ENCODE measurements at regions not wholly inside any gene's neighbourhood (a gene's known extent, or its start where the extent isn't known, plus 50 kb on each side); places are given as distances from the start of the nearest gene placed in this dataset.

DNA sequence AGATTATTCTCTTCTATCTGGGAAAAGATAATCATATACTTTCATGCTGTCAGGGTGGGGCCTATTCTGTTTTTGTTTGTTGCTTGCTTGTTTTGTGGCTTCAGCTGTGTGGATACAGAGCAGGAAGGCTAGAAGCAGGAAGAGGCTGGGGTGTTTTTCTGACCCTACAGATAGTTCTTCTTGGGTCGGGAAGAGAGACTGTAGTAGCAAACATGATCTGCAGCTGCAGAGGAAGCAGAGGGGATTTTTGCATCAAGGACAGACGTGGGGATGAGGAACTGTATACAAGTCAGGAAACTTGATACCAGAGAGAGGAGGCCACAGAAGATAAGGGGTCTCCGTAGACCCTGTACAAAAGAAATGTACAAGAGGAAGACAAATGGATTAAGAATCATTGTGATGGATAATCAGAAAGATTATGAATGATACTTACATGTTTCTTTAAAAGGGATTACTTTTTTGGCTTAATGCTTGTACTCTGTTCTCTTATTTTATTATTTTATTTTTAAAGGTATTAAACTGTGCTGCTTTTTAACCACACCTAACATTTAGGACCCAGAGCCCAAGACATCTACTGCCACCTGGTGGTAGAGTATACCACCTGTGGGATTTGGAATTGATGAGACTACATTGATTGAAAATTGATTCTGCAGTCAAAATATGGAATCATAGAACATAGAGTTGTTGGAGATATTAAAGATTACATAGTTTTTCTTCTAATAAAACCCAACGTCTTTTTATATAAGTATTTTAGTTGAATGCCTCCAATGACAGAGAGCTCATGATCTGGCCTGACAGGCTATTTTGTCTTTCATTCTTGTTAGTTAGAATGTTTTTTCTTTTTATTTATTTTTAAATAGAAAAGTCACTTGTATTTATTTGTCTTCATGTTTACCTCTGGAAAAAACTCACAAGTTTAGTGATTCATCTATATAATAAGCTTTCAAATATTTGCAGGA is 87.3 kb upstream of the ROPN1 start:
- Mint-ChIP-seq H3K4me3 (no peak overlapping the region), H3K27ac (no peak overlapping the region), H3K9me3 (no peaks in the 10 kb centered on the region), H3K27me3 (peaks cover 6% of the 10 kb centered on the region), H3K36me3 (no peaks in the 10 kb centered on the region), H3K4me1 (no peaks in the 10 kb centered on the region)
- DNase-seq: peak; percentile 4

DNA sequence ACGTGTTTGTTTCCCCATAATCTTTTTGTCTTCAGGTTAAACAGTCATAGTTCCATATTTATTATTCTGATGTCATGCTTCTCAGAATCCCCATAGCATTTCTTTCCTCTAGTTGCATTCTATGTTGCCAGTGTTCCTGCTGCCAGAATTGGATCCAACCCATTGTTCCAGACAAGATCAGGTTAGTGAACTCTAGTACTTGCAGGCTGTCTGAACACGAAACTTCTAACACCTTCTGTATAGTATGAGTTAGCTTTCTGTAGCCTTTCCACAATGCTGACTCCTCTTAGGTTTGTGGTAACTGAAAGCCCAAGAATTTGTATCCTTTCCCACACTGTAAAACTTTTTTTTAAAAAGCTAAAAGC is 88.0 kb upstream of the ROPN1 start:
- Mint-ChIP-seq H3K27me3 (peaks cover 6% of the 10 kb centered on the region), H3K4me3 (no peak overlapping the region), H3K4me1 (no peaks in the 10 kb centered on the region), H3K9me3 (no peaks in the 10 kb centered on the region), H3K36me3 (no peaks in the 10 kb centered on the region), H3K27ac (no peak overlapping the region)
- no peak for DNase-seq

DNA sequence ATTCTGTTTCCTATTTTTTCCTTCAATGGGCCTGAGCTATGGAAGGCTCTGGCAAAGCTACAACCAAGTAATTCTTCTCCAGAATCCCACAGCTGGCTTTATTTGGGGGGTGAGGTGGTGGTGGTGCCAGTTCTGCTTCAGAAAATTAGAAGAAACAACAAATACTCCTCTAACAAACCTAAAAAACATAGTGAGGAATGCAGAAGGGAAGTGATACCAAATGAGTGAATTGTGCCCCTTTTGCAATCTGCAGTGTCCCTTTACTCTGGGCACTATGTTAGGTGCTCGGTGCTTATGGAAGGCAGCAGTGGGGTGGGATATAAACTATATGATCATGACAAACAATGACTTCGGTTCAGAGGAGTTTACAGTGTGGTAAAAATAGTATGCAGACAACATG is 90.4 kb upstream of the ROPN1 start:
- no peak for DNase-seq

DNA sequence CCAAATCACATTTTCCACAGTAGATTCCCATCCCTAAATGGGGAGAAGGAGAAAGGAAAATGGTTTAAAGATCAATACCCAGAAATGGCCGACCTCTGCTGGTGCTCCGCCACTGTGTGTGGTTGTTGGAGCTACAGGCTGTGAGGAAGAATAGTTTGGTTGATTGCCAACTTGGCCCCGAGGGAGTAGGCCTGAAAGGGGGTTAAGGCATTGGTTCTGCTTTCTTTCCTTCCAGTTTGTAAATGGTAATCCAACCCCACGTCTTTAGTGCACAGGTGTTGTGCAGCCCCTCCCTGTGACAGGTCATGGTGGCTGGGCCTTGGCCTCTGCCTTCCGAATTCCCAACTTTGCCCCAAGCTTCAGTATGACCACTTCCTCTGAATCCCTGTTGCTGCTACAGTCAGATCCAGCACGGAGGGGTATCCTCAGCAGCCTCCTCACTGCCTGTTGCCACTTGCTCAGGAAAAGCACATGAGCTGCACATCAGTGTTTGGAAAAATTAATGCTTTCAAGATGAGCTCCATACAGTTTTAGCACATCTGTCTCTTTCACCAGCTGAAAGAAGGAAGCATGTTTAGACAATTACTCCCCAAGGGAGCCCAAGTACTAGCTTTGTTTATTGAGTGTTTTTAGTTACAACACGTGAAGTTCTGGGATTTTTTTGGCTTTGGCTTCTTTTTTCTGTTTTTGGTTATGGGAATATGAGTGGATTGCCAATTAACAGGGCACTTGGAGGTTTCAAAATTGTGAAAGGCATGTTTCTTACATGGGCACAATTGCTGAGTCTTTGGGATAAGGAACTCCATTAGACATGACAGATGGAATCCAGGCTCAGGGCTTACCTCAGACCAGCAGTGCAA is 92.3 kb upstream of the ROPN1 start:
- no peak overlapping the region for H3K27ac Mint-ChIP-seq

More for the DNA sequence above, 90.4 kb upstream of the ROPN1 start:
- Mint-ChIP-seq H3K4me3 (no peak overlapping the region), H3K27ac (no peak overlapping the region), H3K27me3 (peaks cover 6% of the 10 kb centered on the region), H3K9me3 (no peaks in the 10 kb centered on the region), H3K36me3 (no peaks in the 10 kb centered on the region), H3K4me1 (no peaks in the 10 kb centered on the region)

DNA sequence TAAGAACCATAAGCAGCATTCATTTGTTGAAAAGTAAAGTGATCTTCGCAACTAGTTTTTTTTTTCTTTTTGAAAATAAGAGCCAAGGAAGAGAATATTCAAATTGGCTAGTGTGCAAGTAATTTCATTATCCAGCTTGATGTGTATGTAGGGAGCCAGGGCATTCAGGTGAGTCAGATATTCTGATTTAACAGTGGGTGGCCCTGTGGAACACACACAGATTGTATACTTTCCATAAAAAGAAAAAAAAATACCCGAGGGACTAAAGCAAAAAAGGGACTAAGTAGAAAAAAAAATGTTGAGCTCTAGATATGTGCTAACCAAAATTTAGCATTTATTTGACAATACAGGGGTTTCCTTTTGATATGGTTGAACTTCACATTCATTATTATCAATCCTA is 96.9 kb upstream of the ROPN1 start:
- DNase-seq: no peak
- Mint-ChIP-seq H3K36me3 (no peaks in the 10 kb centered on the region), H3K27ac (no peak overlapping the region), H3K4me3 (no peak overlapping the region), H3K27me3 (peaks cover 30% of the 10 kb centered on the region), H3K4me1 (no peaks in the 10 kb centered on the region), H3K9me3 (no peaks in the 10 kb centered on the region)

More for the DNA sequence above, 92.3 kb upstream of the ROPN1 start:
- no peaks in the 10 kb centered on the region for H3K4me1 Mint-ChIP-seq
- H3K27me3 Mint-ChIP-seq: peaks cover 20% of the 10 kb centered on the region
- H3K4me3 Mint-ChIP-seq: no peak overlapping the region
- no peak for DNase-seq
- H3K36me3 Mint-ChIP-seq: no peaks in the 10 kb centered on the region
- no peaks in the 10 kb centered on the region for H3K9me3 Mint-ChIP-seq

DNA sequence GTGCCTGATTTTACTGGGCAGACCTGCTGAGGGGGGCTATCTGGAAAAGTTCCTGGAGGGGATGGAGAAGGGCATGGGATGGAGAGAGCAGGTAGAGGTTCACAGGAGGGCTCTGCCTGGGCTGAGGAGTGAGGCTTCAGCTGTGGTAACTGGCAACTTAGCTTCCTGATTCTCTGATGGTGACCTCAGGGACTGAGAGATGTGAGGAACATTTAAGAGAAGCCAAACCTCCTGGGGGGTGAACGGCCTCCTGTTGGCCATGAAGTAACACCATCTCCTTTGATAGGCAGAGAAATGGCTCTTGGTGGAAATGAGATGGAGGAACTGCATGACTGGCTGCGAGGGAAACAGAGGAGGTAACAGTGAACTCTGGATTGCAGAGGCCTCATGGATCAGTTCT is 97.3 kb upstream of the ROPN1 start:
- Mint-ChIP-seq H3K9me3 (no peaks in the 10 kb centered on the region), H3K4me3 (no peak overlapping the region), H3K36me3 (no peaks in the 10 kb centered on the region), H3K4me1 (no peaks in the 10 kb centered on the region), H3K27ac (no peak overlapping the region), H3K27me3 (peaks cover 30% of the 10 kb centered on the region)
- DNase-seq: no peak

DNA sequence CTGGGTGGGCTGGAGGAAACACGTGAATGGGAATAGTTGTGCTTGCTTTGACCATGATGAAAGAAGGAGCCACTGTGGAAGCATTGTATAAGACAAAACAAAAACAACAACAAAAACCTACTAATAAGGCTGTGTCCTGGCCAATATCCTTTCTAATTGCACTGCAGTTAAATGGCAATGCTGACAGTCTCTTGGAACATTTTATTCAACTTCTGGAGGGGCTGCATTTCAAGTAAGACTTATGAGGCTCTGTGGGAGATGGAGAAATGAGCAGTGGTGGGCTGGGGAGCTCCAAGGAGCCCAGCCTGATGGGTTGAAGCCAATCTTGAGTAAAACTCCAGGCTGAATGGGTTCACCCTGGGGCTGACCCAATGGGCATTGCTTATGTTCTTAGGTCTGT is 99.8 kb upstream of the ROPN1 start:
- H3K27me3 Mint-ChIP-seq: peaks cover 36% of the 10 kb centered on the region
- DNase-seq: no peak
- no peaks in the 10 kb centered on the region for H3K9me3 Mint-ChIP-seq
- H3K36me3 Mint-ChIP-seq: no peaks in the 10 kb centered on the region
- H3K4me3 Mint-ChIP-seq: no peak overlapping the region
- no peak overlapping the region for H3K27ac Mint-ChIP-seq
- H3K4me1 Mint-ChIP-seq: no peaks in the 10 kb centered on the region

DNA sequence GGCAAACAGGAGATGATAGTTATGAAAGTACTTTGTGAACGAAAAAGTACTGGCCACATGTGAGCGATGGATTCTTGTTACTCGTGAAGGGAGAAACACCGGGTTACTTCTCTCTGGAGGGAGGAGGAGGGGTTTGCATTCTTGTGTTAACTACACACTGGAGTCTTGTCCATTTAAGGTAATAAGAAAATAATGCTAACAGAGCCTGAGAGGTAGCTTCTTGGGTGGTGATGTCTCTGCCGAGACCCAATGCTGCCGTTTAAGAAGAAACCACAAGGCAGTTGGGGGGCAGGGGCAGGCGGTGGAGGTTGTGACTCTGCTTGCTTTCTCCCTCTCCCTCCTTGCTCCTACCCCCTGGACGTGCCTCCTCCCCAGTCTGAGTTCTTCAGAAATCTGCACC is 100.9 kb upstream of the ROPN1 start:
- peaks cover 33% of the 10 kb centered on the region for H3K27me3 Mint-ChIP-seq
- H3K36me3 Mint-ChIP-seq: no peaks in the 10 kb centered on the region
- no peaks in the 10 kb centered on the region for H3K9me3 Mint-ChIP-seq
- no peak overlapping the region for H3K4me3 Mint-ChIP-seq
- no peak for DNase-seq
- H3K4me1 Mint-ChIP-seq: no peaks in the 10 kb centered on the region
- no peak overlapping the region for H3K27ac Mint-ChIP-seq

DNA sequence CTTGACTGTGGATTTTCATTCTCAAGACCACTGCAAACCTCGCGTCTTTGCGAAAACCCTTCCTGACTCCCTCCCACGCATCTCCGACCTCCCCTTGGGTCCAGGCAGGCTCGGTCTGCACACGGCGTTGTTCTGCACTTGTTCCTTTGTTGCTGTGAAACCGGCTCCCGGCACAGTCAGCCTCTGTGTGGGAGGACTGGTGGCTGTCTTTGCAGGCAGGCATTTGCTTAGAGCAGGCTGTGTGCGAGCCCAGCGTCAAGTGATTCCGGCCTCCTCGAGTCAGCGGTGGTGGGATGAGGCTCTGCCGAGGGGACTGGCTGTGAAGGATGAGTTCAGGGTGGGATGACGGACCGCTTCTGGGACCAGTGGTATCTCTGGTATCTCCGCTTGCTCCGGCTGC is 102.6 kb upstream of the ROPN1 start:
- peaks cover 20% of the 10 kb centered on the region for H3K27me3 Mint-ChIP-seq
- no peaks in the 10 kb centered on the region for H3K36me3 Mint-ChIP-seq
- no peak for DNase-seq
- H3K27ac Mint-ChIP-seq: no peak overlapping the region
- H3K4me1 Mint-ChIP-seq: no peaks in the 10 kb centered on the region
- no peaks in the 10 kb centered on the region for H3K9me3 Mint-ChIP-seq
- no peak overlapping the region for H3K4me3 Mint-ChIP-seq

DNA sequence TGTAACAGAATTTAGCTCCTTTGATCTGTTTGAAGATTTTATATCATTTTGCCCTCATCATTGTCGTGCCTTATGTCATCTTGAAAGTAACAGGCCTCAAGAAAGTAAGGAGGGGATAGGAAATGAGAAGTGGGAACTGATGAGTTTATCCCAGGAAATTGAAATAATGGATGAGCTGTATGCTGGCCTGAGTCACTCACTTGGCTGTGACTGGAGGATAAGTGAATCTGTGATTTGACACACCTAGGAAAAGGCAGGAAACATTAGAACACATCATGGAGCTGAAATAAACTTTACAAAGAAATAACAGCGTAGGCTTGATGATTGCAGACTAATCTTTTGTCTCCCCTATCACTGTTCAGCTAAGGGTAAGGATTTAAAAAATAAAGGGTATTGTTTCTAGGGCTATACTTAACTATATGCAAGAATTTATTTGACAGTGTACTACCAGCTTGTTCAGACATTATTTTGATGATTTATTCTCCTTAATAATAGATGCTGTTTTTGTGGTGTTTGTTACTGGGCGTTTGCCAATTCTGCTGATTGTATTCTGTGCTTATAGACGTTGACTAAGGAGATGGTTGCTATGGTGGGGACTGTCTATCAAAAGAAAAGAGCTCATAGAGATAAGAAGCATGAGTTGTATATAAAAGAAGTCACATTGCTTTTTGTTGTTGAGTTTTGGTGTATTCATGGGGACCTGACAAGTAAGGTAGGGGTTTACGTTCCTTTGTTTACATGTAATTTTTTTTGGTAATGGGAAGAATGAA is 105.6 kb upstream of the ROPN1 start:
- no peak overlapping the region for H3K4me3 Mint-ChIP-seq
- peaks cover 13% of the 10 kb centered on the region for H3K27me3 Mint-ChIP-seq
- H3K4me1 Mint-ChIP-seq: no peaks in the 10 kb centered on the region
- H3K36me3 Mint-ChIP-seq: no peaks in the 10 kb centered on the region
- no peaks in the 10 kb centered on the region for H3K9me3 Mint-ChIP-seq
- DNase-seq: no peak
- H3K27ac Mint-ChIP-seq: no peak overlapping the region

DNA sequence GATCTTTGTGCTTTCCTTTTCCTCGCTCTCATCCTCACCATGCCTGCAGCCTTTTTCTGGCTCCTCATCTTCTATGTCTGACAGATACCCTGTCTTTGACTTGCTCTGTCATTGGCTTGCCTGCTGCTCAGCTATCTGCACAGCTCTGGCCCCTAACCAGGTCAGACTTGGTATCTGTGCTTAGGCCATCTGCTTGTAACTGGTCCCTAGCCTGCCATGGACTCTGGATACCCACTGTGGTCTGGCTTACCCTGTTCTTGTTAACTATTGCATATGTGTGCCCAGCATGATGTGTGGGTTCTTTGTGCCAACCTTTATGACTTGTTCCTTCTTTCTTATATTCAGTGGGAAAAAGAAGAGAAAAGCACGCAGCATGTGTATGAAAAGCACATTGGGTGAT is 109.7 kb upstream of the ROPN1 start:
- Mint-ChIP-seq H3K36me3 (no peaks in the 10 kb centered on the region), H3K27ac (no peak overlapping the region), H3K9me3 (no peaks in the 10 kb centered on the region), H3K4me1 (no peaks in the 10 kb centered on the region), H3K27me3 (peaks cover 11% of the 10 kb centered on the region), H3K4me3 (no peak overlapping the region)
- no peak for DNase-seq

DNA sequence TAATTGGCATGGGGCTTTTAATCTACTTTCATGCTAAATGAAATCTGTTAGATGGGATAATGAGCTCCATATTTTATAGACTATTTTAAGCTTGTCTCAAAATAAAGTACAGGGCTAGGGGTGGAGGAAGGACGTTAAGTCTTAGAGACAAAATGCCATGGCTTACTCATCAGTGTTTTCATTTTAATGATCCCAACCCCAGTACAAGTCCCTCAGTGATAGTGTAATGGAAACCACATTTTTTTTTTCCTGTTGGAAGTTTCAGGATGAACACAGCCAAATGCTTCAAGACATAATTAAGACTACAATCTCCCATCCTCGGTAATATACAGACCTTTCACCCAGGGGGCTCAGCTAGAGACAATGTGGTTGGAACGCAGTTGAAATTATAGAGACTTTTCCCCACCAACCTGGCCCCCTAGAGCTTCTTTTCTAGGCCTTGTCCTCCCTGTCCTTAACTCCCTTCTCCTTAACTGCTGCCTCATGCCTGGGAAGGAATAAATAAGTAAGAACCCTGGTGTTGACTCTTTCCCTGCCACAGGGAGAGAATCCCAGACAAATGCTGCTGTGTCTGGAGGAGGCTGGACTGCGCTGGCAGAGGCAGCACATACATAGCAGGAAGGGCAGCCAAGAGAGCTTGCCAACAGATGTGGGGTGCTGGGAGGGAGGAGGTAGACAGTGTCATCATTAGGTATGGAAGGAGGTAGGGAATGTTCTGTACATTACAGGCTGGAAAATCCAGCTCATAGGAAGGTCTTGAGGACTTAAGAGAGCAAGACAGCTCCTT is 115.4 kb upstream of the ROPN1 start:
- no peaks in the 10 kb centered on the region for H3K4me1 Mint-ChIP-seq

DNA sequence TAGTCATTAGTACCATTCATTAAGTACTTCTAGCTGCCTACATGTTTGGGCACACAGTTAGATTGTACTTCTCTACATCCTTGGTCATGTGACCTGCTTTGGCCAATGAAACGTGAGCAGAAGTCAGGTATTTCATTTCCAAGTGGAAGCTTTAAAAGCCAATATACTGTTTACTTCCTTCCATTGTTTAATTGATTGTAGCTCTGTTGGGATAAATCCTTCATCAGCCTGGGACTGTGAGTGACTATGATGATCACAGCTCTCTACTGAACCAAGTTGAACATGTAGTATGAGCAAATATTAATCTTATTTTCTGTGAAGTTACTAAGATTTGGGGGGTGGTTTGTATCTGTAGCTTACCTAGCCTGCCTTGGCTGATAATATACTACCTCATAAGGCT is 116.5 kb upstream of the ROPN1 start:
- Mint-ChIP-seq H3K4me1 (no peaks in the 10 kb centered on the region), H3K9me3 (no peaks in the 10 kb centered on the region), H3K4me3 (no peak overlapping the region), H3K27me3 (peaks cover 4% of the 10 kb centered on the region), H3K36me3 (no peaks in the 10 kb centered on the region), H3K27ac (no peak overlapping the region)
- no peak for DNase-seq

More for the DNA sequence above, 115.4 kb upstream of the ROPN1 start:
- no peaks in the 10 kb centered on the region for H3K36me3 Mint-ChIP-seq
- peaks cover 8% of the 10 kb centered on the region for H3K27me3 Mint-ChIP-seq
- H3K27ac Mint-ChIP-seq: no peak overlapping the region
- no peaks in the 10 kb centered on the region for H3K9me3 Mint-ChIP-seq
- no peak overlapping the region for H3K4me3 Mint-ChIP-seq
- DNase-seq: no peak

DNA sequence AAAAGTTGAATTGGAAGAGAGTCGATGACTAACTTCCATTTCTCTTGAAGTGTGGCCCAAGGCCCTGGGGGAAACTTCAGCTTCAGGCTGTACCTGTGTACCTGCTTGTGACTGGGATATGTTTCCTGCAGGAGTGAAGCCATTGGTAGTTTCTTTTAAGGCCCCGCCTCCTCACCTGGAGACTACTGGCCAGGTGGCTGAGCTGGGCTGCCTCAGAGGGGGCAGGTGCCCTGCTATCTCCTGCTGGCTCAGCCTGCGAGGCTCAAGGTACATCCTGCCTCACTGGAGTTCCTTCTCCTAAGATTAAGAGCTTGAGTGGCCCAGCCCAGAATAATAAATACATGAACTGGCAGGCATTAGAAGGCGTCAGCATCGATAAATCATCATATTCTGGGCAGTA is 121.6 kb upstream of the ROPN1 start:
- Mint-ChIP-seq H3K4me3 (no peak overlapping the region), H3K4me1 (no peaks in the 10 kb centered on the region), H3K27me3 (peaks cover 3% of the 10 kb centered on the region), H3K27ac (no peak overlapping the region), H3K9me3 (no peaks in the 10 kb centered on the region), H3K36me3 (no peaks in the 10 kb centered on the region)
- no peak for DNase-seq
